Activated B cell treated with CpG ODN at 0.5 μM for 24 hours (primary cell): ENCODE measurements at regions not wholly inside any gene's neighbourhood (a gene's known extent, or its start where the extent isn't known, plus 50 kb on each side); places are given as distances from the start of the nearest gene placed in this dataset.

Source experiments
- ATAC-seq: fragments of 200-7000 bp; cut with Tn5 transposase; one replicate; pipeline ENCODE4 v1.10.0; 2021; ENCODE audit warnings: low read depth, mild to moderate bottlenecking, moderate library complexity
- CTCF ChIA-PET: fragments of 350-600 bp; sonication (Branson Sonifier 250); formaldehyde crosslinking; loops from one replicate; lab custom pipeline; 2021; ENCODE audit warnings: antibody characterized with exemption; lab: Charles Lee
- POLR2A ChIA-PET: fragments of 350-600 bp; sonication (Branson Sonifier 250); formaldehyde crosslinking; loops from one replicate; lab custom pipeline; 2021; ENCODE audit warnings: antibody characterized with exemption; lab: Charles Lee
- DNase-seq: peaks from one replicate; pipeline ENCODE4 v3.0.0; 2022
- H3K27ac Mint-ChIP-seq: one replicate; pipeline ENCODE4 v1.8.0; 2020; ENCODE audit warnings: mixed read lengths
- H3K27me3 Mint-ChIP-seq: one replicate; pipeline ENCODE4 v1.8.0; 2021; ENCODE audit warnings: mixed read lengths
- H3K36me3 Mint-ChIP-seq: one replicate; pipeline ENCODE4 v1.8.0; 2021; ENCODE audit warnings: low read depth, mixed read lengths
- H3K4me1 Mint-ChIP-seq: one replicate; pipeline ENCODE4 v1.8.0; 2021; ENCODE audit warnings: mixed read lengths
- H3K4me3 Mint-ChIP-seq: one replicate; pipeline ENCODE4 v1.8.0; 2020; ENCODE audit warnings: mild to moderate bottlenecking, mixed read lengths
- H3K9me3 Mint-ChIP-seq: one replicate; pipeline ENCODE4 v1.8.0; 2020; ENCODE audit warnings: mixed read lengths
- CTCF ChIP-seq: fragments of 200-600 bp; IDR thresholded peaks from one replicate; pipeline ENCODE4 v1.8.0; 2022; ENCODE audit warnings: antibody characterized with exemption, mild to moderate bottlenecking
- intact Hi-C: fragments of 100-400 bp; cut with micrococcal nuclease; formaldehyde crosslinking; loops from one replicate; pipeline ENCODE4 v1.15.1; 2024

DNA sequence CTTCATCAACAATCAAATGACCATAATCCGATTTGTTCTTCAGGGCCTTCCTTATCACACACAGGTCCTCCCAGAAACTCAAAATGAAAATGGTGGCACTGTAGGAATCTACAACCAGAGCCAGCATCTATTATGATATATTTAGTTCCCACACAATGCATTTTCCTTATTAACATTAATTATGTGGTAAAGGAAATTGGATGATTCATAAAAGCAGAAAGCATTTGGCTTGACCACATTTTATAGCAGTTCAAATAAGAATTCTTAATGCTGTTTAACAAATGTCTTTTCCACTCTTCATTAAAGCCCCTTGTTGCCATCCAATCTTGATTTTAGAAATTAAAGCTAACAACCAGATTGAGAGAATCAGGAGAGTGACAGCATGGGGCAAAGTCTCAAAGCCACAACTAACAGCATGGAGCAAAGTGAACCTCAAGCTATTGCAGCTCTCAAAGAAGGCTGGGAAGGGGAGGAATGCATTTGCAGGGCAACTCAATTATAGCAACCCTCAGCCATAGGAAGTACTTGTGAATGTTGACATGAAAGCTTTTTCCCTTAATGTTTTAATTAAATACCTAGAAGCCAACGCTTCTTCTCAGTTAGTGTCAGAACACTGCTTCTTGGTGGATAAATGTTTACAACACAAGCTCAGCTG is 549.1 kb downstream of the NXPH1 start:
- Mint-ChIP-seq H3K27me3 (no peaks in the 10 kb centered on the region), H3K4me1 (no peaks in the 10 kb centered on the region), H3K4me3 (no peak overlapping the region), H3K36me3 (no peaks in the 10 kb centered on the region), H3K27ac (no peak overlapping the region), H3K9me3 (no peaks in the 10 kb centered on the region)
- CTCF ChIA-PET = no interaction called here
- DNase-seq = no peak
- intact Hi-C loops = no loop called here
- TF ChIP-seq CTCF = no peak
- POLR2A ChIA-PET = no interaction called here
- no peak for ATAC-seq

GRCh38 chr7:8985255-8985654 is 551.8 kb downstream of the NXPH1 start:
- Mint-ChIP-seq H3K4me1 (no peaks in the 10 kb centered on the region), H3K27ac (no peak overlapping the region), H3K36me3 (no peaks in the 10 kb centered on the region), H3K9me3 (no peaks in the 10 kb centered on the region), H3K27me3 (no peaks in the 10 kb centered on the region), H3K4me3 (no peak overlapping the region)
- CTCF ChIA-PET = no interaction called here
- intact Hi-C loops = no loop called here
- TF ChIP-seq CTCF = no peak
- DNase-seq (no peak), ATAC-seq (no peak)
- POLR2A ChIA-PET = no interaction called here

- intact Hi-C loops = no loop called here
- ChIA-PET POLR2A (no interaction called here), CTCF (no interaction called here)
- no peak overlapping the region for H3K4me3 Mint-ChIP-seq
- H3K4me1 Mint-ChIP-seq = no peaks in the 10 kb centered on the region
- H3K27me3 Mint-ChIP-seq = no peaks in the 10 kb centered on the region
- H3K27ac Mint-ChIP-seq = no peak overlapping the region
- TF ChIP-seq CTCF = no peak
- no peak for ATAC-seq
- H3K9me3 Mint-ChIP-seq = no peaks in the 10 kb centered on the region
- no peak for DNase-seq
- no peaks in the 10 kb centered on the region for H3K36me3 Mint-ChIP-seq
Measured at GRCh38 chr7:8988267-8988666, 554.9 kb downstream of the NXPH1 start.

DNA sequence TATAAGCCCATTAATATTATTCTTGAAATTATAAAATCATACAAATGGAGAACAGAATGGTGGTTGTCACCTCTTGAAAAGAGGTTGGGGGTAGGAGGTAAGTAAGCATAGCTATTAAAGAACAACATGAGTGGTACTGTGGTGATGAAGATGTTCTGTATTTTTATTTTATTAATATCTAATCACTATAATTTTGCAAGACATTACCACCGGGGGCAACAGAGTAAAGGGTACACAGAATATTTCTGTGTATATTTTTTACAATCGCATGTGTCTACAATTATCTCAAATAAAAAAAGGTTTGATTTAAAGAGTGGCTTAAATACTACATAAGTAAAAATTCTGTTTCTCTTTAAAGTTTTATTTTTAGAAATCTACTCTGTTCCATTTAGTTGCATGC is 557.8 kb downstream of the NXPH1 start:
- DNase-seq = no peak
- CTCF ChIA-PET = no interaction called here
- TF ChIP-seq CTCF = no peak
- Mint-ChIP-seq H3K4me3 (no peak overlapping the region), H3K4me1 (no peaks in the 10 kb centered on the region), H3K36me3 (no peaks in the 10 kb centered on the region), H3K27me3 (no peaks in the 10 kb centered on the region), H3K27ac (no peak overlapping the region), H3K9me3 (no peaks in the 10 kb centered on the region)
- POLR2A ChIA-PET = no interaction called here
- ATAC-seq = no peak
- intact Hi-C loops = no loop called here

DNA sequence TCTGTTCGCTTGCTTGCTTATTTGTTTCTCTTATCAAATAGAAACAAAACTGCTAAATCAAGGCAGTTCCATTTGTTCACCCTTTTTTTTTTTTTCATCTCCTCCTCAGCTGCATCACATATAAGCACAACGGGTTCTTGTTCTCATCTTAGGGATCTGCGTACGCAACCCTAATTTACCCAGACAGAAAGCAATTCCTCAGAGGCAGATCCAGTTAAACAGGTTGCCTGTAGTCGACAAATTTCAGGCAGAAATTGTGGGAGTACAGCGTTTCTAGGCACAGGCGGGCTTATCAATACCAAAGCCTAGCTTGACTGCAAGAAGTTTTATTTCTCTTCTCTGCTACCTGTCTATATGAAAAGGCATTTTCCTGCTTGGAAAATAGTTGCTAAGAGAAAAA is 565.4 kb downstream of the NXPH1 start:
- Mint-ChIP-seq H3K27me3 (no peaks in the 10 kb centered on the region), H3K27ac (no peak overlapping the region), H3K36me3 (no peaks in the 10 kb centered on the region), H3K4me1 (no peaks in the 10 kb centered on the region), H3K4me3 (no peak overlapping the region), H3K9me3 (no peaks in the 10 kb centered on the region)
- ATAC-seq (no peak), DNase-seq (no peak)
- intact Hi-C loops = no loop called here
- no peak for TF ChIP-seq CTCF
- ChIA-PET CTCF (no interaction called here), POLR2A (no interaction called here)
